ENCODE measurements at regions not wholly inside any gene's neighbourhood (a gene's known extent, or its start where the extent isn't known, plus 50 kb on each side); places are given as distances from the start of the nearest gene placed in this dataset.

DNA sequence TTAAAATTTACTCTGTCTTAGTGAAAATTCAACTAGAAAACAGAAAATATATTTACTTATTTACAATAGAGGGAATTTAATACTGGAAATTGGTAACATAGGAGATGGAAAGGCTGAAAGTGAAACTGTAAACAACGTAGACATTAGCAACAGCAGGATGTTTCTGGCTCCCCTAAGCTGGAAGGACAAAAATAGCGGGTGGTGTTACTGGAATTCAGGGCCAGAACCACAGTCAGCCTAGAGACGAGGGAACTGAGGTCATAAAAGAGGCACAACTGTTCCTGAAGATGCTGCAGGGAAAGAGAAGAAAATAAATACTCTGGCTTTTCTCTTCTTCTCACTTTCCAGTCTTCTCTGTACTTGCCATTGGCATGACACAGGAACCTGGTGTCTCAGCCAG lies 80.4 kb upstream of the NIPBL start:
- no peaks in the 10 kb centered on the region for H3K9me3 ChIP-seq (ENCODE audit: control insufficient read depth in 1 of 2, insufficient read depth in 1 of 2, low read depth in 1 of 2, low read length in 2 of 2)
- no peaks in the 10 kb centered on the region for H3K9me2 ChIP-seq (ENCODE audit: insufficient read depth)
- ATAC-seq (no peak), DNase-seq (ENCODE audit: low read depth, low spot score) (no peak)
- no peaks in the 10 kb centered on the region for H3K27me3 ChIP-seq (ENCODE audit: insufficient read depth, low read length)
- no peaks in the 10 kb centered on the region for H3K79me2 ChIP-seq (ENCODE audit: insufficient read depth, low read length)
- ChIA-PET RAD21 (ENCODE audit: low non-redundant PET in 1 of 2, low total read pairs in 2 of 2, uncharacterized antibody in 2 of 2, unreplicated experiment in 2 of 2) (no interaction called here), CTCF (no interaction called here), POLR2A (no interaction called here)
- no peak overlapping the region for H2AFZ ChIP-seq (ENCODE audit: low read depth, low read length, poor library complexity, severe bottlenecking)
- H3K27ac ChIP-seq (ENCODE audit: low read depth, low read length): no peak overlapping the region
- H3K36me3 ChIP-seq (ENCODE audit: control insufficient read depth in 1 of 2, insufficient read depth in 2 of 2, low read length in 2 of 2): no peaks in the 10 kb centered on the region
- H3K9ac ChIP-seq (ENCODE audit: low read length): no peak overlapping the region
- no peak for TF ChIP-seq SP1 (IDR thresholded peaks at IDR 0.05; ENCODE audit: low read depth)
- no peak for TF ChIP-seq YY1 (IDR thresholded peaks at IDR 0.05; ENCODE audit: extremely low read depth, insufficient replicate concordance, low read depth, low read length)
- TF ChIP-seq TCF7L2 (IDR thresholded peaks at IDR 0.05; ENCODE audit: borderline replicate concordance, extremely low read depth, insufficient read depth, insufficient read length): no peak
- TF ChIP-seq, protein P1, sequence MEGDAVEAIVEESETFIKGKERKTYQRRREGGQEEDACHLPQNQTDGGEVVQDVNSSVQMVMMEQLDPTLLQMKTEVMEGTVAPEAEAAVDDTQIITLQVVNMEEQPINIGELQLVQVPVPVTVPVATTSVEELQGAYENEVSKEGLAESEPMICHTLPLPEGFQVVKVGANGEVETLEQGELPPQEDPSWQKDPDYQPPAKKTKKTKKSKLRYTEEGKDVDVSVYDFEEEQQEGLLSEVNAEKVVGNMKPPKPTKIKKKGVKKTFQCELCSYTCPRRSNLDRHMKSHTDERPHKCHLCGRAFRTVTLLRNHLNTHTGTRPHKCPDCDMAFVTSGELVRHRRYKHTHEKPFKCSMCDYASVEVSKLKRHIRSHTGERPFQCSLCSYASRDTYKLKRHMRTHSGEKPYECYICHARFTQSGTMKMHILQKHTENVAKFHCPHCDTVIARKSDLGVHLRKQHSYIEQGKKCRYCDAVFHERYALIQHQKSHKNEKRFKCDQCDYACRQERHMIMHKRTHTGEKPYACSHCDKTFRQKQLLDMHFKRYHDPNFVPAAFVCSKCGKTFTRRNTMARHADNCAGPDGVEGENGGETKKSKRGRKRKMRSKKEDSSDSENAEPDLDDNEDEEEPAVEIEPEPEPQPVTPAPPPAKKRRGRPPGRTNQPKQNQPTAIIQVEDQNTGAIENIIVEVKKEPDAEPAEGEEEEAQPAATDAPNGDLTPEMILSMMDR (IDR thresholded peaks at IDR 0.05 in 2 of 3, conservative IDR thresholded peaks at IDR 0.05 in 1 of 3; ENCODE audit: borderline replicate concordance in 1 of 3, insufficient read depth in 1 of 3, low read depth in 2 of 3, low read length in 2 of 3): no peak
- no peaks in the 10 kb centered on the region for H4K20me1 ChIP-seq (ENCODE audit: insufficient read depth)
- intact Hi-C loops (cut with micrococcal nuclease): no loop called here
- H3K4me3 ChIP-seq (replicated peaks in 1 of 2; ENCODE audit: low read depth in 1 of 2, low read length in 2 of 2): no peak overlapping the region
- no peak overlapping the region for H3K4me2 ChIP-seq (ENCODE audit: low read length)
- BruUV-seq (replicated peaks): no TSS peak
- H3K4me1 ChIP-seq (ENCODE audit: control insufficient read depth in 1 of 2, insufficient read depth in 2 of 2, low read length in 2 of 2): no peaks in the 10 kb centered on the region

DNA sequence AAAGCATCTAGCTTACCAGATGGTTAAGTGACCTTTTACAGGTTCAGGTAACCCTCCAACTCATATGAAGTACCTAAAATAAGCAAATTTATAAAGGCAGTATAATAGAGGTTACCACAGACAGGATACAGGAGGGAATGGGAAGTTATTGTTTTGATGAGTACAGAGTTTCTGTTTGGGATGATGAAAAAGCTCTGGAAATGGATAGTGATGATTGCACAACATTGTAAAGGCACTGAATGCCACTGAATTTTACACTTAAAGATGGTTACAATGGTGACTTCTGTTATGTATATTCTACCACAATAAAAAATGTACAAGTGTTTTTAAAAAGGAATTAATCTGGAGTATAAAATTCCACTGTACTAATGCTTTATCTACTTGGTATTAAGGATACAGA lies 75.0 kb upstream of the NIPBL start:
- Histone ChIP-seq H3K36me3 (ENCODE audit: control insufficient read depth in 1 of 2, insufficient read depth in 2 of 2, low read length in 2 of 2) (no peaks in the 10 kb centered on the region), H3K79me2 (ENCODE audit: insufficient read depth, low read length) (no peaks in the 10 kb centered on the region), H3K27me3 (ENCODE audit: insufficient read depth, low read length) (no peaks in the 10 kb centered on the region), H3K27ac (ENCODE audit: low read depth, low read length) (no peak overlapping the region), H3K4me1 (ENCODE audit: control insufficient read depth in 1 of 2, insufficient read depth in 2 of 2, low read length in 2 of 2) (no peaks in the 10 kb centered on the region), H3K9me3 (ENCODE audit: control insufficient read depth in 1 of 2, insufficient read depth in 1 of 2, low read depth in 1 of 2, low read length in 2 of 2) (no peaks in the 10 kb centered on the region), H3K4me2 (ENCODE audit: low read length) (no peak overlapping the region), H3K9ac (ENCODE audit: low read length) (no peak overlapping the region), H2AFZ (ENCODE audit: low read depth, low read length, poor library complexity, severe bottlenecking) (no peak overlapping the region), H3K9me2 (ENCODE audit: insufficient read depth) (no peaks in the 10 kb centered on the region), H4K20me1 (ENCODE audit: insufficient read depth) (no peaks in the 10 kb centered on the region; the same call in 1 of the 2 replicates), H3K4me3 (replicated peaks in 1 of 2; ENCODE audit: low read depth in 1 of 2, low read length in 2 of 2) (no peak overlapping the region)
- intact Hi-C loops (cut with micrococcal nuclease): loop anchor here (10.0 kb wide), 1 partner anchor 247 kb away; no protein-coding TSS in a partner anchor
- BruUV-seq (replicated peaks): no TSS peak
- no peak for ATAC-seq
- ChIA-PET RAD21 (ENCODE audit: low non-redundant PET in 1 of 2, low total read pairs in 2 of 2, uncharacterized antibody in 2 of 2, unreplicated experiment in 2 of 2) (no interaction called here), CTCF (no interaction called here), POLR2A (no interaction called here)
- TF ChIP-seq CBX3 (IDR thresholded peaks at IDR 0.05; ENCODE audit: low read depth): no peak
- no peak for TF ChIP-seq CEBPB (IDR thresholded peaks at IDR 0.05; ENCODE audit: low read depth)
- no peak for TF ChIP-seq POLR2AphosphoS5 (IDR thresholded peaks at IDR 0.05; ENCODE audit: low read depth, low read length)
- TF ChIP-seq JUND (IDR thresholded peaks at IDR 0.05): no peak
- TF ChIP-seq, protein P2, sequence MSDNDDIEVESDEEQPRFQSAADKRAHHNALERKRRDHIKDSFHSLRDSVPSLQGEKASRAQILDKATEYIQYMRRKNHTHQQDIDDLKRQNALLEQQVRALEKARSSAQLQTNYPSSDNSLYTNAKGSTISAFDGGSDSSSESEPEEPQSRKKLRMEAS (IDR thresholded peaks at IDR 0.05): no peak
- no peak for TF ChIP-seq EZH2phosphoT487 (IDR thresholded peaks at IDR 0.05; ENCODE audit: borderline replicate concordance)
- no peak for TF ChIP-seq RAD21 (IDR thresholded peaks at IDR 0.05; ENCODE audit: low read depth)
- TF ChIP-seq EGR1 (IDR thresholded peaks at IDR 0.05; ENCODE audit: low read depth): no peak
- TF ChIP-seq, protein P3, sequence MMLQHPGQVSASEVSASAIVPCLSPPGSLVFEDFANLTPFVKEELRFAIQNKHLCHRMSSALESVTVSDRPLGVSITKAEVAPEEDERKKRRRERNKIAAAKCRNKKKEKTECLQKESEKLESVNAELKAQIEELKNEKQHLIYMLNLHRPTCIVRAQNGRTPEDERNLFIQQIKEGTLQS (IDR thresholded peaks at IDR 0.05): no peak
- no peak for TF ChIP-seq POLR2A (IDR thresholded peaks at IDR 0.05; ENCODE audit: borderline replicate concordance, extremely low read depth, insufficient read depth, insufficient read length)
- no peak for TF ChIP-seq SIN3A (IDR thresholded peaks at IDR 0.05; ENCODE audit: low read depth)
- DNase-seq (ENCODE audit: low read depth, low spot score): no peak
